GM18520 (cell line): ENCODE measurements at regions not wholly inside any gene's neighbourhood (a gene's known extent, or its start where the extent isn't known, plus 50 kb on each side); places are given as distances from the start of the nearest gene placed in this dataset.
"Not testable (repeated sequence)": the region's sequence is repeated elsewhere in the genome, so short reads cannot be mapped to it uniquely, and the experiment has no call there.

Experiments
- ATAC-seq: cut with Tn5 transposase; IDR thresholded peaks from one replicate; pipeline ENCODE4 v1.9.1; 2021; ENCODE audit not compliant: unreplicated experiment

- peak; percentile 87 for ATAC-seq
Observed at GRCh38 chr12:47312808-47313426, 233.2 kb upstream of the AMIGO2 start.

GRCh38 chr12:47312147-47312546 lies 232.4 kb upstream of the AMIGO2 start:
- ATAC-seq: no peak

- no peak for ATAC-seq
Observed at GRCh38 chr12:47311568-47311967, 231.8 kb upstream of the AMIGO2 start.

DNA sequence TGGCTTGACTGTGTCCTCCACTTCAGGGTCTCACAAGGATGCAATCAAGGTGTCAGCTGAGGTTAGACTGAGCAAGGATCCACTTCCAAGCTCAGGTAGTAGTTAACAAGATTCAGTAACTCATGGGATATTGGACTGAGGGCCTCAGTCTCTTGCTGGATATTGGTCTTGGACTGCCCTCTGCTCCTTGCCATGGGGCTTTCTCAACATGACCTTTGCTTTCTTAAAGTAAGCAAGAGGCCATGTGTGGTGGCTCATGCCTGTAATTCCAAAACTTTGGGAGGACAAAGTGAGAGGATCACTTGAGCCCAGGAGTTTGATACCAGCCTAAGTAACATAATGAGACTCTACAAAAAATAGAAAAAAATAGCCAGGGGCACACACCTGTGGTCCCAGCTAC lies 231.3 kb upstream of the AMIGO2 start:
- ATAC-seq: no peak

GRCh38 chr12:47308672-47309071 lies 228.9 kb upstream of the AMIGO2 start:
- ATAC-seq: no peak

DNA sequence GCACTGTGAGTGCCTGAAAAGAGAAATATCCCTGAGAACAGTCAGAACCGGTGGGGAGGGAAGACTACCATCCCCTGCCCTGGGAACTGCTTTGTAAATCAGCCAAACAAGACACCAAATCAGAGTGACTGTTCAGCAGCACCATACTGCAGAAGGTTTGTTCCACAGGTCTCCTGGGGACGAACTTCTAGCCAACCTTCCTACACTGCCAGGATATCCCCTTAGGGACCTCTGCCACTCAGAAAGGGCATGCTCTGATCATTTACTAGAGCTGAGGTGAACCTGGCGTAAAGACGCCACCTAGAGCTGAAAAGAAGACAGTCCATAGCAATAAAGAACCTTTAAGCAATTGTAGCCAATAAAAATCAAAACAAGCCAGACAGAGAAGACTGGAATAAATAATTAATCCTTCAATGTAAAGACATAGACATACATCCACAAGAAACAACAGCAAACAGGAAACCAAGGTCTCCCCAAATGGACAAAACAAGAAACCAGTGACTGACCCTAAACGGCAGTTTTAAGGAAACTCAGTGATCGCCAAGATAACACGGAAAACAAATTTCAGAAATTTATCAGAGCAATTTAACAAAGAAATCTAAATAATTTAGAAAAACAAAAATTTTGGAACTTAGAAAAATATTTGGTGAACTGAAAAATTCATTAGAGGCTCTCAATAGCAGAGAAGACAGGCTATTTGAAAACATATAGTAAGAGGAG lies 228.1 kb upstream of the AMIGO2 start:
- peak; percentile 79 for ATAC-seq

GRCh38 chr12:47306773-47307679 lies 227.3 kb upstream of the AMIGO2 start:
- ATAC-seq: not testable (repeated sequence)

GRCh38 chr12:47306130-47306529 lies 226.4 kb upstream of the AMIGO2 start:
- ATAC-seq: no peak

GRCh38 chr12:47305464-47305863 lies 225.7 kb upstream of the AMIGO2 start:
- no peak for ATAC-seq

DNA sequence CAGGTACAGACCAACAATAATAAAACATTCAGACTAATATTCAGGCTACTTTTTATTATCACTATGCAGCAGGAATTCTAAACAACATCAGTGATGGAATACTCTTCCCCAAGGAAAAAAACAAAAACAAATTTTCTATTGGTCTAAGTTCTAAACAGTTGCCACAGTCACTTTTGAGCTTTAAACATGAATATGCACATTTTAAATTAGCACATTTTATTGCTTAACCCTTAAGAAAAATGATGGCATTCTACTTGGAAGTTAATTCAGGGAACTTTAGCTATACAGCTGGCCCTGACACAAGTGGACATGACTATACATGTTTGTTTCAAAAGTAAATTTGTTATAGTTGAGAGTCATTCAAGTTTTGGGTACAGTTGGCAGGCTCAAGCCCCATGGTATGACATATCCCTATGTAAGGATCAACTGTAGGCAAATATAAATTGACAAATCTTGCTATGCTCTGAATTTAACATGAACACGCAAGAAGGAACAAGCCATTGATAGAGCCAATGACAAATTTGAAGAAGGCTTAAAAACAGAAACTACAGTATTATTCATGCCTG lies 224.3 kb upstream of the AMIGO2 start:
- ATAC-seq: no peak

GRCh38 chr12:47303207-47303606 lies 223.4 kb upstream of the AMIGO2 start:
- ATAC-seq: no peak

DNA sequence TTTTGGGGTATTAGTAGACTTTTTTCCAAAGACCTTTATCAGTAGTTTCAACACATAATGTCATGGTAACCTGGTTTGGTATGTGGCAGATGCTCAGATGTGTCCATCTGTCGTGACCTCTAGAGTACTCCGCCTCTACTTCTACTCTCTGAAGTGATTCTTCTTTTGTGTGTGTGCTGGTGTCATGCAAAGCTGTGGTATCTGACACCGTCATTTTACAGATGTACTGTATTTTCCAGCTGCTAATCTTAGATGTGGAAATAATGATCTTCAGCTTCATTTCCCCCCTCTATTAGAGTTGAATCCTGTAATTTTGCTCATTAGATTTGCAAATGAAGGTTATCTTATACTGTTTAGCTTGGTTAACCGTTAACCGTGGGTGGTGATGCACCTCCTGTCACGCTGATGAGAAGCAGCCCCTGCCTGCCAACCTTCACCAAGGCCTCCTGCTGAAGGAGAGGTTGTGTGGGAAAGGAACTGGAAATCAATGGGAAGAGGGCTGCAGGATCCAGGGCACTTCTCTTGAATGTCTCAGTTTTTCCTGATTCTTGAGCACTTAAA lies 222.4 kb upstream of the AMIGO2 start:
- ATAC-seq: peak; percentile 83

DNA sequence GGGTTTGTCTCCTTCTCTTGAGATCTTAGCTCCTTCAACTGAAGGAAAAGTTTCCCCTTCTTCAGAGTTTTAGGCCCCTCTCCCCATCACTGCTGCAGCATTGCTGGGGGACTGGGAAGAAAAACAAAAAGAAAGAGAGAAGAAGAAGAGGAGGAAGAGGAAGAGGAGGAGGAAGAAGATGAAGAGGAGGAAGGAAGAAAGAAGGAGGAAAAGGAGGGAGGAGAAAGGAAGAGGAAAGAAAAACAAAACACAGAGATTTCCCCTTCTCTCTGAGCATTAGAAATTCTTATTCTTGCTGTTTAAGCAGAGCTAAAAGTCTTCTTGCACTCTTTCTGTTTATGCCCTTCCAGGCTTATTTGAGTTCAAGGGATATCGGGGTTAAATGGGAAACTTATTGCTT lies 219.8 kb upstream of the AMIGO2 start:
- no peak for ATAC-seq

GRCh38 chr12:47297993-47298392 lies 218.2 kb upstream of the AMIGO2 start:
- no peak for ATAC-seq

DNA sequence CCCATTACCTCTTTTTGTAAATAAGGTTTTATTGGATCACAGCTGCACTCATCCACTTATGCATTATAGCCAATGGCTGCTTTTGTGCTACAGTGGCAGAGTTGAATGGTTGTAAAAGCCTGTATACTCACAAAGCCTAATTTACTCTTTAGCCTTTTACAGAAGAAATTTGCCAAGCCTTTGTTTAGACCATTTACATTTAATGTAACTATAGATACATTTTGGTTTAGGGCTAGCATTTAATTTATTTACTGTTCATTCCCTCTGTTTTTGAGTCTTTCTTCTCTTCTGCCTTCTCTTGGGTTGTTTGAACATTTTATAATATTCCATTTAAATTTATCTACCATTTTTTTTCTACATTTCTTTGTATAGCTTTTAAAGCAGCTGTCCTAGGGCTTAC lies 217.1 kb upstream of the AMIGO2 start:
- no peak for ATAC-seq

GRCh38 chr12:47293406-47293805 lies 213.6 kb upstream of the AMIGO2 start:
- no peak for ATAC-seq

- no peak for ATAC-seq
Observed at GRCh38 chr12:47286676-47287075, 206.9 kb upstream of the AMIGO2 start.
